ENCODE measurements at regions not wholly inside any gene's neighbourhood (a gene's known extent, or its start where the extent isn't known, plus 50 kb on each side); places are given as distances from the start of the nearest gene placed in this dataset.

DNA sequence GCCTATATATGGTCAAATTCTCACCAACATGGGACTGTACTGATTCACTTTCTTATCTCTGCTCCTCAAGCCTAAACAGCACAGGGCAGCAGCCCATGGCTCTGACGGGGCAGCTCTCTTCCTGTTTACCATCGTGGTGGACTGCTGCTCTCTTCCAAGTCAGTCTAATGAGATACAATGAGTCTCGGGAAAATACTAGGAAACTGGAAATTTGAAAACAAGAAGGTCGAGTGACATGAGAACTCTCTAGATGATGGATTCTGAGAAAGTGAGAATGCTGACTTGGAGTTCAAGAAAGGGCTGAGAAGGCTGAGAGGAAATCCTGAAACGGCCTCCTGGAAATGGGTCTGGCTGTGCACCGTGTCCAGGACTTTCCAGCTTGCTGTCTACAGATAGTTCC is 122.8 kb upstream of the ARGLU1 start:
- TF ChIP-seq, protein P1, sequence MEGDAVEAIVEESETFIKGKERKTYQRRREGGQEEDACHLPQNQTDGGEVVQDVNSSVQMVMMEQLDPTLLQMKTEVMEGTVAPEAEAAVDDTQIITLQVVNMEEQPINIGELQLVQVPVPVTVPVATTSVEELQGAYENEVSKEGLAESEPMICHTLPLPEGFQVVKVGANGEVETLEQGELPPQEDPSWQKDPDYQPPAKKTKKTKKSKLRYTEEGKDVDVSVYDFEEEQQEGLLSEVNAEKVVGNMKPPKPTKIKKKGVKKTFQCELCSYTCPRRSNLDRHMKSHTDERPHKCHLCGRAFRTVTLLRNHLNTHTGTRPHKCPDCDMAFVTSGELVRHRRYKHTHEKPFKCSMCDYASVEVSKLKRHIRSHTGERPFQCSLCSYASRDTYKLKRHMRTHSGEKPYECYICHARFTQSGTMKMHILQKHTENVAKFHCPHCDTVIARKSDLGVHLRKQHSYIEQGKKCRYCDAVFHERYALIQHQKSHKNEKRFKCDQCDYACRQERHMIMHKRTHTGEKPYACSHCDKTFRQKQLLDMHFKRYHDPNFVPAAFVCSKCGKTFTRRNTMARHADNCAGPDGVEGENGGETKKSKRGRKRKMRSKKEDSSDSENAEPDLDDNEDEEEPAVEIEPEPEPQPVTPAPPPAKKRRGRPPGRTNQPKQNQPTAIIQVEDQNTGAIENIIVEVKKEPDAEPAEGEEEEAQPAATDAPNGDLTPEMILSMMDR (conservative IDR thresholded peaks at IDR 0.05; ENCODE audit: low read depth, low read length) = no peak
- no peak for TF ChIP-seq EZH2 (IDR thresholded peaks at IDR 0.05; ENCODE audit: borderline replicate concordance, low read depth, low read length, poor library complexity, severe bottlenecking)

Measured in A673 (cell line).